GM23248 (cell line): ENCODE measurements at regions not wholly inside any gene's neighbourhood (a gene's known extent, or its start where the extent isn't known, plus 50 kb on each side); places are given as distances from the start of the nearest gene placed in this dataset.

Experiments
- EZH2 ChIP-seq: fragments of 200-600 bp; sonication (generic); IDR thresholded peaks from 2 replicates; pipeline ENCODE4 v1.6.1; 2018; ENCODE audit warnings: antibody characterized with exemption, mild to moderate bottlenecking; ENCODE audit not compliant: insufficient read depth, poor library complexity, severe bottlenecking
- EZH2phosphoT487 ChIP-seq: fragments of 200-600 bp; sonication (generic); IDR thresholded peaks from 2 replicates; pipeline ENCODE4 v1.6.1; 2018; ENCODE audit warnings: antibody characterized with exemption, moderate library complexity, mild to moderate bottlenecking, low read depth; ENCODE audit not compliant: insufficient read depth

GRCh38 chr17:27083408-27084185, 210.3 kb upstream of the WSB1 start:
- TF ChIP-seq EZH2phosphoT487 (no peak), EZH2 (no peak)
